NCI-H146 (cell line): ENCODE measurements at regions not wholly inside any gene's neighbourhood (a gene's known extent, or its start where the extent isn't known, plus 50 kb on each side); places are given as distances from the start of the nearest gene placed in this dataset.

Experiments used
- DNase-seq: peaks from one replicate; lab custom pipeline; 2025; lab: John Stamatoyannopoulos, UW

DNA sequence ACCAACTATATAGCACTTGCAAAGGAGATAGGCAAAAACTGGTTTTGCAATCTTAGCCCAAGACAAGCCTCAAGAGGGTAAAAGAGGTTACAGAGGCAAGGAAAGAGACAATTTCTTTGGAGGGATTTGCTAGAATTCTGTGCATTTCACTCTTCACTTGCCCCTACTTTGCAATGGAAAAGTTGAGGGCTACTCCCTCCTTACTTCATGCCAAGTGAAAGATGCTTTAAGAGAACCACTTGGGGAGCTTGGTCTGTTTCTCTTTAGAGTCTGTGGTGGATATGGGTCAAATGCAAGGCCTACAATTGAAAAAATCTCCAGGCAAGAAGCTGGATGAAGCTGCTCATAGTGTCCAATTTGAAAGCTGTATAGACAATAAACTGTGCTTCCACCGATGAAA, 167.7 kb upstream of the DIO2 start:
- DNase-seq = no peak

DNA sequence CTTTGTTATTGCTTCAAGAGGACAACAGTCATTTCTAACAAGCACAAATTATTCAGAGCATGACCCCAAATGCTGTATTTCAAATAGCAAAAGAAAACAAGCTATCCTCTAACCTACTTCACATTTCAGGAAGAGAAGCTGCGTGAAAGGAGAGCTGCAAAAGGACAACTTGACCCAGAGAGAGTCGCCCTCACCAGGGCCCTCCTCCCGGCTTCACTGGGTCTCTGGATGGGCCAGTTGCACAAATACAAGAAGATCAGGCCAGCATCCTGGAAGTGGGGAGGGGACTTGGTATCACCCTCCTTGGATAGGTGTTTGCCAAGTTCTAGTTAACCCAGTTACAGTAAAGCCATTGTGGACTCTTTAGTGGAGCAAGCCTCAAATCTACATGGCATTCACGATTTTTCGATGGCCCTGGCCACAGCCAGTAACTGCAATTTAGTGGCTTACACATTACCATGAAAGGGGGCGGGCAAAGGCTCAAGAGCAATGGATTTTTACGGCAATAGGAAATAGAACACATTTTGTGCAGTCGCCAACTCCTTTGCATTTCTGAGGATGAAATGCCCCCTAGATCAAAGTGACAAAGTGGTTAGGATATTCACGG, 166.9 kb upstream of the DIO2 start:
- DNase-seq = no peak

DNA sequence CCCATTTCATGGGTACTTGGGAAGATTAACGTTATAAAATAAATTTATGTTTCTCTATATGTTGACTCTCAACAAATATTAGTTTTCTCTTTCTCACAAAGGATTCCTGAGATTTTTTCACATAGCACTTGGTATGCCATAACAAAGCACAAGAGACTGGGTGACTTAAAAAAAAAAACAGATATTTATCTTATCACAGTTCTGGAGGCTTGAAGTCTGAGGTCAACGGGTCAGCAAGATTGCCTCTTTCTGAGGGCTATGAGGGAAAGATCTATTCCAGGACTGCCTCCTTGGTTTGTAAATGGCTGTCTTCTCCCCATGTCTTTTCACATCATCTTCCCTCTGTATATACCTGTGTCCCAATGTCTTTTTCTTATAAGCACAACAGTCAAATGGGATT, 153.5 kb upstream of the DIO2 start:
- no peak for DNase-seq

DNA sequence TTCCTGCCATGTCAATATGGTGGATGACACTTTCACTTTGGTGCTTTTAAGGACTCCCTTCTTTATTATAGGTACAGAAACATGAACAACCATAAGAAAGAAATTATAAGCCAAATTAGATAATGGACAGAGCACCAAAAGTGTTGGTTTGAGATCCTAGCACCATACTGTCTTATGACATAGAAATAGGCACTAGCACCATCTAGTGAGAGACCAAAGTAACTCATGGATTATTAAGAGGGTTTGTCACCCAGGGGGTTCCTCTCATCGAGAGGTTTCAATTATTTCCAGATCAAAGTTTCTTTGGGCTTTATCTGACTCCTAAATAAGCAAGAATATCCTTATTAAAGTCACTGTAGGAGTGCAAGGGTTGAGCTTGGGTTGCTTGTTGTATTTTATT, 153.0 kb upstream of the DIO2 start:
- peak; percentile 3 for DNase-seq

DNA sequence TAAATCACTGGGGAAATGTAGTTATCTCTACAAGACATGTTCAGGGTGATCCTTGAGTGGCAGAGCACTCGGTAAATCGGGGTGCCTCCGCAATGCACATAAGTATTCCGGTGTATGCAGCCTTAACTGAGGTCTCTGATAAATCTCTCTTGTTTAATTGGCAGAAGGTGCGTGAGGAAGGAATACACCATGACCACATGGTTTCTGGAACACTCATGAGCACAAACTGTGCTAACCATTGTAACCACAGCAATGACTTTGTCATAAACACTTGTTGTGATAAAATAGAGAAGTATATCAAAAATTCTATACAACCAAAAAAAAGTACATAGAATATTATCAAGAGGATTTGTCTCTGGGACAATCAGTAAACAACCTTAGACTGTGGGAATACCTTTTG, 146.8 kb upstream of the DIO2 start:
- no peak for DNase-seq

DNA sequence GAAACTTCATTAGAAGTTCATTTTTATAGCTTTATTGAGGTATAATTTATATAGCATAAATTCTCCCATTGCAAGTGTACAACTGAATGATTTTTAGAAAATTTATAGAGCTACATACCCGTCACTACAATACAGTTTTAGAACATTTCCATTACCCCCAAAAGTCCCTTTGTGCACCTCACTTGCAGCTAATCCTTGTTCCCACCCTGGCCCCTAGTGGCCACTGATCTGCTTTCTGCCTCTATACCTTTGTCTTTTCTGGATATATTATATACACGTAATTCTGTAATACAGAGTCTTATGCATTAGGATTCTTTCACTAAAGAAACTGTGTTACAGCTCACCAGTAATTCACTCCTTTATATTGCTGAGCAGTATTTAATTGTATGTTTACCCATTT, 145.1 kb upstream of the DIO2 start:
- DNase-seq = peak; percentile 3

DNA sequence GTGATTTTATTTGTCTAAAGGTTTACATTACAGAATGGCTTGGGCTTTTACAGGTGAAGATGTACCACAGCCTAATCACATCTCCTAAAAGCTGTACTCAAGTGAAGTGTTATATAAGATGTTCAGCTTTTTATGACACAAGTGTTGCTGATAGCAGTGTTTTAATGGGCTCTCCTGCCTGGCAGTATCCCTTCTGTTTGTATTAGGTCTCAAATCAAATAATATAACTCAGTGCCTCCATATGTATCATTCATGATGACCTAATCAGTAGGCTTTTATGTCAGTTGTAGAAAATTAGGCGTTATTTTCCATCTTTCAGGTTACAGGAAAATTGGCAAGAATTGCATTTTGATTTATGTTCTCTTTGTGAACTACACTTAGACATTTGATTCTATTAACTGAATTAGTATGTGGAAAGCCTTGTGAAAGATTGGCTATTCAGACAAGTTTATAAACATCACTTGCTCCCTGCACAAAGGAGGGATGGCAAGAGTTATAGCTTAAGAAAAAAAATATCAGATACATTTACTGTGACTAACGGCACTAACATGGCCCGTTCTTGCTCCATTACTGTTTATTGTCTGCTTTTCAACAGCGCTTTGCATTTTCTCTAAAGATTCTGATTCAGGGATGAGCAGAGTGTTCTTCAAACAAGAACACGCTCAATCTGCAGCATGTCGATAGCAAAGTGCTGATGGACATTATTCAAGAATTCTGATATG, 143.7 kb upstream of the DIO2 start:
- peak; percentile 3 for DNase-seq

DNA sequence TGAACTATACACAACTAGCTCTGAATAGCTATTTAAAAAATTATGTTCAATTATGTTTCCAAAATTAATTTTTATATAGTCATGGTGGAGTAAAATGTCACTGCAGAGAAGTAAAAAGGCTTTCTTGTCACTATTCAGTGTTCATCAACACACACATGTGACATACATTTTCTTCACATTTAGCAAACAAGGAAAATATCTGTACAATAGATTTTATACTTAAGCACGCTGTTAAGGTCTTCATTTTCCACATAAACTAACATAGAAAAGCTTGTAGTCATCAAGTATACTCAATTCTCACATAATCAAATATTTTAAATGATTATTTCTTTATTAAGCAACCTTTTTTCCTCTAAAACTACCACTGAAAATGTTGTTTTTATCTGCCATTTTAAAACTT, 141.2 kb upstream of the DIO2 start:
- DNase-seq = no peak

DNA sequence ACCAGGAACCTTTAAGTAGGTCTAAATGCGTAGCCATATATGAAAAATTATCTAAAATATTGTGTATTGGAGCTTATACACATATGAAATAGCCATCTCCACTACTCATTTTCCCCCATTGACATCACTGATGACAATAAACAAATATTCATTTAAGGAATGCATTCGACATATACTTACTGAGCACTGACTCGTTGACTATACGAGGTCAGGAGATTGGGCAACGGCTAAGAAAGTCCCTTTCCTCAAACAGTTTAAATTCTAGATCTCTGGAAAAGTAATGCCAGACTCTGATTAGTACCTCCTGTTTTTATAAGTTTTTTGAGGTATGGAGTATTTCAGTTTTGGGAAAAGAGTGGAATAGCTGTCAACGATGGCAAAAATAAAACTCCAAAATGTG, 139.4 kb upstream of the DIO2 start:
- no peak for DNase-seq

DNA sequence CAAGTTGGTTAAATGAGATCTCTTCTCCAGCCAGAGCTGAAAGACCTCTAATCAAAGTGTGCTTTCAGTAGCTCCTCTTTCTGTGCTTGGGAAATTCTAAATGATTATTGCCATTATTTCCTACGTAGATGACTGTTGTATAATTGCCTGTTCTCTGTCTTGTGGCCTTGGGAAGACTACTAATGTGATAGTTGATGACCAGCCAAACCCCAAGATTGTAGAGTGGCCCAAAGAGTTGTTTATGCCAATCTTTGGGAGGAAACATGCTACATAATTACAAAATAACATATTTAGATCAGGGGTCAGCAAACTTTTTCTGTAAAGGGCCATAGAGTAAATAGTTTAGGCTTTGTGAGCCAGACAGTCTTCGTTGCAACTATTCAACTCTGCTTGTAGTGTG, 135.1 kb upstream of the DIO2 start:
- no peak for DNase-seq

DNA sequence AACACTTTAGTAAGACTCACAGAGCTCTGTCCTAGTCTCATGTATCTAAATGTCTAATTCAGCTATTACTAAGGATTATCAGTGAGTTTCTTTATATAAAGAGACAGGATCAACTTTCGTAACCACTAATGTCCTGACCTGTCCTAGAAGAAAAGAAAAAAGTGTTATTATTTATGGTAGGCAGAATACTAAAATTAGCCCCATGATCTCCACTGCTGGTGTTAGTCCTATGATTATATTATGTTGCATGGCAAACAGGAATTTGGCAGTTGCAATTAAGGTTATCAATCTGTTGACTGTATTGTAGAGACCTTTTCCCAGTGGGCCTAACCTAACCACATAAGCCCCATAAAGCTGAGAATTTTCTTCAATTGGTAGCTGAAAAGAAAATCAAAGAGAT, 132.9 kb upstream of the DIO2 start:
- DNase-seq = no peak

DNA sequence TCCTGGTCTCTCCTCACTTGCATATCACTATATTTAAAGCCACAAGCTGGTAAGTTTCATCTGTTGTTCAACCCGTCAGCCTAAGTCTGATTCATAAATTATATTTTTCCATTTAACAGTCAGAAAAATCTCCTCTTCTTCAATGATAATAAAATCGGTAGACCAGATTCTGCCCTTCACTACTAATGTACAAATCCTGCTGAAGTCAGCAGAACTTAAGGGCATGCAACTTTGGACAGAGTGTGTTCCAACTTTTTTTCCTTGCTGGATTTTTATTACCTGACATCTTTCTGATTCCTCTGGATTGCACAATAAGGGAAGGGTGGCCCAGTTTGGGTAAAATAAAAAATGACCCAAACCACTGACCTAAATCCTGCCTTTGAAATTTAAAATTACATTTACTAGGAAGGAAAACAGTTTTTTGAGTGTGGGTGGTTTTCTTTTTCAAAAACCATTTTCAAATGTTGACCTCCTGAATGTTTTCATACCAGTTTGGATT, 125.4 kb upstream of the DIO2 start:
- no peak for DNase-seq

DNA sequence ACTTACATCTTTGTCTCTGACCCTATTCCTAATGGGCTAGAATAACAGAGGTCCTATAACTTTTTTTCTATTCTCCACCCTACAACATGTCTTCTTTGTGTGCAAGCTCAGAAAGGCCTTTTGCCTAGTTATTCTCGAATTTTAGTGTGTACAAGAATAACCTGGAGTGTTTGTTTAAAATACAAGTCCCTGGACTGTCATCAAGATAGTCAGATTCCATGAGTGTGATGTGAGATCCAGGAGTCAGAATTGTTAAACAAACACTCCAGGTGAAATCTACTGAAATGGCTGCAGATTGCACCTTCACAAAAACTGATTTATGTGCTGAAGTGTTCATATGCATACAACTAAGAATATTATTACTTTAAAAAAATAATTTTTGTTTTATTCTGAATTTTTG, 114.4 kb upstream of the DIO2 start:
- no peak for DNase-seq

DNA sequence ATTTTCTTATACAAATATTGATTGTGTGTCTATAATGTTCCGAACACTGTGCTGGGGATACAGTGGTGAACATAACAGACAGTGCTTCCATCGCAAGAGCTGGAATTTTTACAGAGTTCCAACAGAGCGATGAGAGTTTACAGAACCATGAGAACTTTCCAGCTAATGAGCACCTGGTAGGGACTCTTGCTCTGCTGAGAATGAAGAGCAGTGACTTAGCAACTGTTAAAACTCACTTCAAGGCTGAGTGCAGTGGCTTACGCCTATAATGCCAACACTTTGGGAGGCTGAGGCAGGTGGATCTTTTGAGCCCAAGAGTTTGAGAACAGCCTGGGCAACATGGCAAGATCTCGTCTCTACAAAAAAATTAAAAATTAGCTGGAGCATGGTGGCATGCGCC, 113.8 kb upstream of the DIO2 start:
- DNase-seq = no peak

DNA sequence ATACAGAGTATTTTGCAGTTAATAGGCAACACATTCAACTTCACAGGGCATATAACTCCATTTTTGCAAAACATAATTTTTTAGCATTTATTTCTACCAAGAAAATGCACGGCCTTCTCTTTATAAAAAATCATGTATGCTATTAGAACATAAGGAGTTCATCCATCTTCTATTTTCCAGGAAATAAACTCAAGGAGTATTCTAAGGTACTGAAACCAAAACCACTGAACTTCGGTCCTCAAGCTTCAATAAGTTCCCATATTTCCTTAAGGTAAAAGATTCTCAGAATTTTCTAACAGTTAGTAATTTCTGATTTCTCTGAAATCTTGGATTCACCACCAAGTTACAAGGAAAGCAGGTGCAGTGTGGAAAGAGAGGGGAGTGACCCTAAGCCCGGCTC, 113.3 kb upstream of the DIO2 start:
- no peak for DNase-seq

DNA sequence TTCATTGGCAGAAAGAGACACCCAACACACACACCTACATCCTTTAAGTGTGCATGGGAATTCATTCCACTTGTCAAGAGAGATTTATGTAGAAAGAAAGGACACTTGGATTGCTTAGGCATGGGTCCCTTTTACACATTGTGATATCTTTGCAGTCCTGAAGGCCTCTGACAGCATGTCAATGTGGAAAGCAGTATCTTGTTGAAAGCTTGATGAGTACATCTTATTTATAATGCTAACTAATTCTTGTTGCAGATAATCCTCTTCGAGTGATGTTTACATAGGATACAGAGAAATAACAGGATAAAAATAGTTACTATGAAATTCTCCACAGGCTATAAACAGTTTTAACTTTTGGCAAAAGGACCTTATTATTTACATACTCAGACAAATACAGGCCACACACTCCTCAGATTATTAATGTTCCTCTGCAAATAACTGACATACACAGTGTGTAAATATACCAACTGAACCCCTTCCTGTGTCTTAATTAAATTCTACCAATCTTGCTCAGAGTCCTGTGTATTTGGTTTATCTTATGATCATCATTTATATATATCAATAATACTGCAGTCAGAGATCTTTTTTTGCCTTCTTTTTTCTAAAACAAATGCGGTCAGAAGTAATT, 111.8 kb upstream of the DIO2 start:
- DNase-seq = no peak

DNA sequence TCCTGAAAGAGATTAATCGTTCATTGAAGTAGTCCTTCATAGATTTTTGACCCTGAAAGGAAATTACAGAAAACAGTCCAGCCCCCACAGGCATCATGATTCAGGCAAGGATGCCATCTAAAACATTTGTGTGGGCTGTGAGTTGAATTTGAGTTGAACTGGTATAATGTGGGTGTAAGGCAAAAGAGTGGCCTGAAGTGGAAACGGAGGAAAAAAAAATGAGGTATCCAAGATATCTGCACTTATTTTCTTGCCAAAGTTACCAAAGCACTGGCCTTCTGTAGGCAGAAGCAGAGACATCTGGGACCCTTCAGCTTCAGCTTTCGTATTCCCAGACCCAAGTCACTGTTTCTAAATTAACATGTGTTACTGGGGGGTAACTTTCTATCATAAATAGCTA, 105.1 kb upstream of the DIO2 start:
- DNase-seq = no peak

DNA sequence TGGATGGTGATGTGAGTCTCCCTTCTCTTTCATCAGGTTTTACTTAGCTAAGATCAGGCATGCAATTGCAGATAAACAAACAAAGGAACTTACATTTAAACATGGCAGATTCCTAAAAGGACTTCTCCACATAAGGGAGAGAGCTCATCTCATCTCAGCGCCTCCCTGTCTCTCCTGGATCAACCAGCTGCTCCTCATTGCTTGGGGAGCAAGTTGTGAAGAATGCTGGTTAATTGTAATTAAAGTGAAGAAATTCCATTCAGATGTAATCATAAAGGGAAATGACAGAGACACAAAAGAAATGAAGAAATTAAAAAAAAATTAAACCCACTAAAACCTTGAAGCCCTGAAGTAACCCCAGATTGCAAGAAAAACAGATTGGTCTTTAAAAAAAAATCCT, 104.4 kb upstream of the DIO2 start:
- no peak for DNase-seq

DNA sequence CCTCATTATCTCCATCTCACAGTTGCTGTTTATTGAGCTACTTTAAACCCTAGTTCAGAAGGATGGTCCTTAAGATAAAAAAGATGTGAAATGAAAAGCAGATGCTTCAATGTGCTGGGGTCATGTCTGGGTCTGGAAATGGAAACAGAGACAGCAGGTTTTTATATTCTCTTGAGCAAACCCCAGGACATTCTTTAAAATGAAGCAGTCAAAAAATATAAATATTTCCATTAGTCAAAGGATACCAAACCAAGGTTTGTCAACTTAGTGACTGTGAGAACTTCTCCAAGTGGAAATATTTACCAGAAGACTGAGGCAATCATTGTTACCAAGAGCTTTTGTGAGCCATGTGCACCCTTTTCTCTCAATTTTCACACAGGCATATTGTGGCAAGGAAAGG, 102.5 kb upstream of the DIO2 start:
- DNase-seq = no peak

DNA sequence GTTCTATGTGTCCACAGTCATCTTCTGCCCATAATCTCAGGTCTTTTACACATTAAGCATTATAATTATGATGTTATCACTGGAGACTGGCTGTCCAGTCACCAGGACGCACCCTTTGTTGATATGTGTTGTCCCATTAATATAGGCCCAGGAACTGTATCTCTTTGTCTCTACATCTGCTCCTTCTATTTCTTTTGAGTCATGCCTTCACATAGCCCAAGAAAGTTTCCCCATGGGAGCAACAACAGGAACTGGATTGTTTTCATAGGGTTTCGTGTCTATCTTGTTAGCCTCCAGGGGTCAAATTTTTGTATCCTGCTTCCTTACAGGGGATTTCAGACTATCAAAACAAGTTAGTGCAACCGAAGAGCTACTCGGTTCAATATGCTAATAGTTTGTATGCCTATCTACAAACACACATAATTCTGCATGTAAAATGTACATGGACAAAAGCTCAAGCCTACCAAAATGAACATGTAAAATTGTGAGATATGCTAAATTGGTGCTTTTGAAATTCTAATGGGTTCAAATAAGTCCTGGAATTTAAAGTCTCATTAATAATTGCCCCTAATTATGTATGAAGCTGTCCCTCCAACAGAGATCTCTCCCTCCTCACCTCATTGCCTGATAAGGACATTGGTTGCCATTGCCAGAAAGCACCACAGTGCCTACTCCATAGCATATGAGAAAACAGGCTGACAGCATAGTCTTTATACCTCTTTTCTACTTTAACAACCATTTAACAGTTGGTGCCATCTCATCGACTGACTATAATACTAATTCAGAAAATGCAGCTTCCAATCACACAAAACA, 99.8 kb upstream of the DIO2 start:
- DNase-seq = no peak

DNA sequence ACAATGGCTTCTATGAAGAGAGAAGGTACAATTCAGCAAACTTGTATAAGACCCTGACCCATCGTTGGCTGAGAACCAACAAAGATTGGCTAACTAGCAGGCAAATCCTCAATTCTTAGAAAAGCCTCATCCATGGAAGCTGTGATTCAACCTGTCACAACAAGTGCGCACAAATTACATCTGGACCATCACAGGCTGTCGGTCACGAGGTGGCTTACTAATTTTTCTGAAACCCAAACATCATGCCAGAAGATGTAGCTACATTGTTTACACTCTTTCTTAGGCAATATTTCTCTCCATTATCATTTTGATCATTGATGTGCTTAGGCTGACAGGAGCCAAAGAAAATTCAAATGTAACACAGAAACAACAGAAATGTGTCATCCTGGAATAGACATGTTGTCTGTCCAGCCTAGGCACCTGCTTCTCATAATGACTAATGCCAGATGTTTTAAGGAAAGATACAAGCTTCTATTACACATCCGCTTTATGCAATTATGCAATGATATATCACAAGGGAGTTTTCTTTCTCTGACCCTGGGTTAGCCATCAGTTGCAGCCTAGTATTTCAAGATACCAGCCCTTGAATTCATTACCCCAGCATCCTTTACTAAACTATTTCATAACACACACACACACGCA, 92.9 kb upstream of the DIO2 start:
- no peak for DNase-seq

DNA sequence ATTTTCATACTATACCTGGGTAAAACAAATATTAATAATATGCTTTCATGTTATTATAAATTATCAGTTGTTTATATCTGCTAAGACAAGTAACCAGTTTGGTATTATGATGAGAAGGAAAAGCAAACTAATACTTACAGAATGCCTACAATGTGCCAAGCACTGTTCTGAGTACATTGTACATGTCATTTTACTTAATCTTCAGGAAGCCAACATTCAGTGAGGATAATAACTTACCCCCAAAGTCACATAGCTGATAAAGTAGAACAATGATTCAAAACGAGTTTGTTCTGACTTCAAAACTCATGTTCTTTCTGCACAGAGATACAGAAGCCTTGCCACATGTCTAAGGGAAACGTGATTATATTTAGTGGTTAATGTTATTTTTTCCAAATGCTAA, 89.0 kb upstream of the DIO2 start:
- no peak for DNase-seq
